Mesodermal cell (in vitro differentiated cells): ENCODE measurements at regions not wholly inside any gene's neighbourhood (a gene's known extent, or its start where the extent isn't known, plus 50 kb on each side); places are given as distances from the start of the nearest gene placed in this dataset.
A peak's percentile ranks its signal among the peaks of the same experiment; 100 is the strongest.
"Not testable (repeated sequence)": the region's sequence is repeated elsewhere in the genome, so short reads cannot be mapped to it uniquely, and the experiment has no call there.

ENCODE experiments used
- H3K27ac ChIP-seq: 2 replicates; pipeline ENCODE4 v1.7.0; 2013; ENCODE audit warnings: mild to moderate bottlenecking, low read depth, low read length, moderate library complexity; ENCODE audit not compliant: severe bottlenecking
- H3K36me3 ChIP-seq: 2 replicates; pipeline ENCODE4 v1.7.1; 2013; ENCODE audit warnings: mild to moderate bottlenecking, low read length, moderate library complexity; ENCODE audit not compliant: control insufficient read depth, insufficient read depth
- H3K4me1 ChIP-seq: one replicate; pipeline ENCODE4 v1.7.1; 2013; ENCODE audit warnings: mild to moderate bottlenecking, low read length; ENCODE audit not compliant: insufficient read depth, control insufficient read depth, poor library complexity, severe bottlenecking
- H3K4me3 ChIP-seq: 2 replicates; pipeline ENCODE4 v1.7.0; 2013; ENCODE audit warnings: low read length, control low read depth, mild to moderate bottlenecking; ENCODE audit not compliant: insufficient read depth, poor library complexity, severe bottlenecking; ENCODE audit errors: extremely low read depth
- H3K9me3 ChIP-seq: 2 replicates; pipeline ENCODE4 v1.7.1; 2013; ENCODE audit warnings: mild to moderate bottlenecking, low read length, moderate library complexity; ENCODE audit not compliant: control insufficient read depth
- WGBS, 2 experiments: methylation state at CpG; one replicate each; pipeline ENCODE4 v1.1.5; 2013; ENCODE audit warnings: missing lambda C conversion rate in 2 of 2; ENCODE audit not compliant: insufficient coverage in 2 of 2; 5-methylcytosine and 5-hydroxymethylcytosine counted together

DNA sequence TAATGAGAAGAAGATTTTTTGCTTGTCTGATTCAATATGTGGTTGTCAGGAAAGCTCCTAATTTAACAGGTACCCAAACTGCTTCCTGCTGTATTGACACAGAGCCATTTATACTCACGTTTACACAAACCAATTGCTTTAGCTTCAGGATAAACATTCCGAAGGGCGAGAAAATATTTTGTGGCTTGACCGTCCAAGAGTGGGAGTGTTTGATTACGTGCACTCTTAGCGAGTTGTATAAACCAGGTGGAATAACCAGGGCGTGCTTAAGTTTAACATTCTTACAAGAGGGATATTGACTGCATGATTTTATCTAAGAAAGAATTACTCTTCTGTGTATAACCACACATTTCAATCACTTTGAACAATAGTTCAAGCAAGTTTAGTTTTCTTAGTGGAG is 278.7 kb upstream of the TYRP1 start:
- Histone ChIP-seq H3K27ac (no peak overlapping the region), H3K36me3 (no peaks in the 10 kb centered on the region), H3K4me3 (no peak overlapping the region), H3K9me3 (no peaks in the 10 kb centered on the region), H3K4me1 (no peaks in the 10 kb centered on the region)
- 90% methylated on average over 2 of the region's 7 CpGs; no CpG with 5 or more reads in 1 of the 2 experiments for WGBS, 2 experiments

DNA sequence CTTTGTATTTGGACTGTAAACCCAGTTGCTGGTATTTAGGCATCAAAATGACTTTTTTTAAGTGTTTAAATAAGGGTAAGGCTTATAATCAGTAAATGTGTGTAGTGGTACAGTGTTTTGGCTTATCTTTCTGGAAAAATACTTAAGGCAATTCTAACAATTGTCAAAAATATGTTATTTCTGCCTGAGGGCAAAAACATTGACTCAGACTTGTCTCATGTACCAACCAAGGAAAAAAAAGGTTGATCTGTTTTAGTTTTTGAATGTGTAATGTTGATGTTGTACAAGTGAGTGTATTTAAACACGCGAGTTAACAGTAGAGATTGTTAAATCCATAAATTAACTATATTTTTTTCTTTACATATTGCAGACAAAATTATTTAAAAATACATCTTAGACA is 277.8 kb upstream of the TYRP1 start:
- H3K4me1 ChIP-seq = no peaks in the 10 kb centered on the region
- no peaks in the 10 kb centered on the region for H3K9me3 ChIP-seq

DNA sequence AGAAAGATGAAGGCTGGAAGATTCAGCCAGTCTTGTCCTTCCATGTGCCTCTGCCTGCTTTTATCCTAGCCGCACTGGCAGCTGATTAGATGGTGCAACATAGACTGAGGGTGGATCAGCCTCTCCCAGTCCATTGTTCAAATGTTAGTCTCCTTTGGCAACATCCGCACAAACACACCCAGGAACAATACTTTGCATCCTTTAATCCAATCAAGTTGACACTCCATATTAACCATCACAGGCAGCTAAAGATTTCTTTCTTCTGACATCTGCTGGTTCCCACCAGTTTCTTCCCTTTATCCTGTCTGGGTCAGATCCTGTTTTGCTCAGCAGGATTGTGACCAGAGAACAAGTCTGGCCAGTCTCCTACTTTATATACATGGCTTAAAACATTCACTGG is 276.5 kb upstream of the TYRP1 start:
- Histone ChIP-seq H3K4me1 (no peaks in the 10 kb centered on the region), H3K27ac (peak overlapping the region; percentile 5)
- WGBS, 2 experiments = 89 to 92% methylated on average over 2 of the region's 2 CpGs

More for the DNA sequence above, 277.8 kb upstream of the TYRP1 start:
- H3K27ac ChIP-seq = no peak overlapping the region
- no peak overlapping the region for H3K4me3 ChIP-seq
- no peaks in the 10 kb centered on the region for H3K36me3 ChIP-seq
- WGBS, 2 experiments = no CpG with 5 or more reads among the region's 2 CpGs

DNA sequence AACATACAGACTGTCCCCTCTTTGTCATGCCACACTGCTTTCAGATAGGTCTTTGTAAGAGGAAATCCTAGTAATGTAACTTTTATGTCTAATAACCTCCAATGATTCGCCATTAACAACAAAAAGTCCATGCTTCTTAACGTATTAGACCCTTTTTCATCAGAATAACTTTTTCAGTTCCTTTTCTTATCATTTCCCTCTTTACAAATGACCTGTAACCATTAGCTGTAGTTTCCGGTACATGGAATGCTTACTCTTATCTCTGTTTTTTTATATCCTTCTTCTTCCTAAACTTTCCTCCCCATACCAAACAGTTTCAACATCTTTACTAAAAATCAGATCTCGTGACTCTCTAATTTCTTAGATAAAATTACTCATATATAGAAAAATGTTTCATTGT is 268.9 kb upstream of the TYRP1 start:
- 90 to 91% methylated on average over 2 to 3 of the region's 4 CpGs for WGBS, 2 experiments
- Histone ChIP-seq H3K4me1 (no peaks in the 10 kb centered on the region), H3K4me3 (no peak overlapping the region), H3K36me3 (no peaks in the 10 kb centered on the region), H3K9me3 (no peaks in the 10 kb centered on the region), H3K27ac (no peak overlapping the region)

More for the DNA sequence above, 276.5 kb upstream of the TYRP1 start:
- H3K36me3 ChIP-seq = no peaks in the 10 kb centered on the region
- no peaks in the 10 kb centered on the region for H3K9me3 ChIP-seq
- no peak overlapping the region for H3K4me3 ChIP-seq

DNA sequence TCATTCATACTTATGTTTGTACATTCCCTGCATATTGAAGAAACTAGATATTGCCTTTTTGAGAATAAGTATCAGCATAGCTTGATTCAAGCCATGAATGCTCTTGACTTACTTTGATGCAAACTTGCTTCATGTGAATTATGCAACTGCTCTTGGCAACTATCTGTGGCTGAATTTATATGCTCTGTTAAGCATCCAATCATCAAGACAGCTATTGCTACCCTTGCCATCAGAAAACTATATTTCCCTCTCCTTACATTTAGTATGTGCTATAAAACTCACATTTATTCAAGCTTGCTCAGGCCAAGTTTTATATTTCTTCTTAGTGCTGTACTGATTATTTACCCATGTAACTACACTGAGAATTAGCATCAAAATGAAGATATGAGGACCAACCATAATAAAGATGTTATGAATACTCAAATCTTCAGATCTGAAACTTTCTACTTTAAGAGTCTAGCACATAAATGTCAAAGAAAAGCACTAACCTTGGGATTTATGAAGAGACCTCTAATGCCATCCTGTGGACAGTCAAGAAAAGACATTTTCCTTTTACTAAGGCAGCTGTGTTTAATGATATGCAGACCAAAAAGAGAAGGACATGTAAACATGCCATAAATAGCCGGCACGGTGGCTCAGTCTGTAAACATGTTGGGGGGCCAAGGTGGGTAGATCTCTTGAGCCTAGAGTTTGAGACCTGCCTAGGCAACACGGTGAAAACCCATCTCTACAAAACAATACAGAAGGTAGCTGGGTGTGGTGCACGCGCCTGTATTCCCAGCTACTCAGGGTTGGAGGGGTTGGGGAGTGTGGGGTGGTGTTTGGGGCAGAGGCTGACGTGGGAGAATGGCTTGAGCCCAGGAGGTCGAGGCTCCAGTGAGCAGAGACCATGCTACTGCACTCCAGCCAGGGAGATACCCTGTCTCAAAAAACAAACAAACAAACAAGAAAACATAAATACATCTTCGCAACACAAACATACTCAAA is 267.0 kb upstream of the TYRP1 start:
- 57% methylated on average over 2 of the region's 8 CpGs; no CpG with 5 or more reads in 1 of the 2 experiments for WGBS, 2 experiments
- Histone ChIP-seq H3K27ac (no peak overlapping the region), H3K36me3 (no peaks in the 10 kb centered on the region), H3K4me3 (no peak overlapping the region), H3K9me3 (no peaks in the 10 kb centered on the region), H3K4me1 (no peaks in the 10 kb centered on the region)

DNA sequence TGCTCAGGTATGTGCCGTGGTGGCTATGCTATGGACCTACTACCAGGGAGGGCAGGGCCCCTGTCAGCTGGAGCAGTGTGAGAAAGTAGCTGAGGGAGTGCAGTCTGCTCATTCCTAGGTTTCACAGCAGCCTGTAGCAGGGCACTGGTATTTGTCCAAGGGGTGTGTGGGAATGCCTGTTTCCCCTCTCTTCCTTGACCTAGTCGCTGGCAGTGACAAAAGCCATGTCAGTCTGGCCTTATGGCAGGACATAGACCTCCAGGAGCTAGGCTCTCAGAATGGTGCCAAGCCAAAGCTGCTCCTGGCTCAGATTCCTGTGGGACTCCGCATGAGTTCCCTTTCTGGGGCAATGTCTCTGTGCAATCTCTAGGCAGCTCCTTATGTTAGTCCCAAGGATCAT is 253.9 kb upstream of the TYRP1 start:
- Histone ChIP-seq H3K36me3 (no peaks in the 10 kb centered on the region), H3K9me3 (no peaks in the 10 kb centered on the region), H3K4me1 (no peaks in the 10 kb centered on the region), H3K27ac (no peak overlapping the region), H3K4me3 (no peak overlapping the region)
- WGBS, 2 experiments = 83 to 100% methylated on average over 1 to 3 of the region's 3 CpGs

DNA sequence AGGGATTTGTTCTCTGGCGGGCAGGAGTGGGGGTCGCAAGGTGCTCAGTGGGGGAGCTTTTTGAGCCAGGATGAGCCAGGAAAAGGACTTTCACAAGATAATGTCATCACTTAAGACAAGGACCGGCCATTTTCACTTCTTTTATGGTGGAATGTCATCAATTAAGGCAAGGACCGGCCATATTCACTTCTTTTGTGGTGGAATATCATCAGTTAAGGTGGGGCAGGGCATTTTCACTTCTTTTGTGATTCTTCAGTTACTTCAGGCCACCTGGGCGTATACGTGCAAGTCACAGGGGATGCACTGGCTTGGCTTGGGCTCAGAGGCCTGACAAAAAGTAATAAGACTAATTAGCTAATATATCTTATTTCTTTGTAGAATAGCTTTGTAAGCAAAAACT is 252.1 kb upstream of the TYRP1 start:
- 43 to 61% methylated on average over 2 of the region's 6 CpGs for WGBS, 2 experiments
- not testable (repeated sequence) for H3K27ac ChIP-seq, H3K36me3 ChIP-seq, H3K4me3 ChIP-seq, H3K9me3 ChIP-seq, H3K4me1 ChIP-seq

DNA sequence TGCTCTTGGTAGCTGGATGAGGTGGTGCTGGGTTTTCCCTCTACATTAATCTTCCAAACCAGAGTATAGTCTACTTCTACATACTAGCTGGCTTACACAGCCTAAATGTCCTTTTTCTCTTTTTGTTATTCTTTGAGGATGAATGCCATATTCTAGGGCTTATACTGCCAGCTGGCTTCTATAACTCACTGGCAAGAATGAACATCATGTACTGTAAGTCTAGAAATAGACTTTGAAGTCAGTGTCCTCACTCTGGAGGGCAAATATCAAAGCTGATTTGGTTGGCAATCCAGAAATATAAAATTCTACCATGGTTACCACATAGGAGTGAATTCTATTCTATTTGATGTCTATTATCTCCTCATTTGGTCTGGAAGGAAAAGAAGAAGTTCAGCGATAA is 251.7 kb upstream of the TYRP1 start:
- no CpG with 5 or more reads among the region's 1 CpG for WGBS, 2 experiments
- H3K36me3 ChIP-seq = no peaks in the 10 kb centered on the region
- no peak overlapping the region for H3K4me3 ChIP-seq
- no peaks in the 10 kb centered on the region for H3K9me3 ChIP-seq
- no peak overlapping the region for H3K27ac ChIP-seq
- H3K4me1 ChIP-seq = no peaks in the 10 kb centered on the region

DNA sequence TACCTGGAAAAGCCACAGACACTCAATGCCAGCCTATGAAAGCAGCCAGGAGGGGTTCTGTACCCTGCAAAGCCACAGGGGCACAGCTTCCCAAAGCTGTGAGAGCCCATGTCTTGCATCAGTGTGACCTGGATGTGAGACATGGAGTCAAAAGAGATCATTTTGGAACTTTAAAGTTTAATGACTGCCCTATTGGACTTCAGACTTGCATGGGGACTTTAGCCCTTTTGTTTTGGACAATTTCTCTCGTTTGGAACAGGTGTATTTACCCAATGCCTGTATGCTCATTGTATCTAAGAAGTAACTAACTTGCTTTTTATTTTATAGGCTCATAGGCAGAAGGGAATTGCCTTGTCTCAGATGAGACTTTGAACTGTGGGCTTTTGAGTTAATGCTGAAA is 244.9 kb upstream of the TYRP1 start:
- Histone ChIP-seq H3K4me3 (no peak overlapping the region), H3K4me1 (no peaks in the 10 kb centered on the region), H3K36me3 (no peaks in the 10 kb centered on the region), H3K27ac (no peak overlapping the region), H3K9me3 (no peaks in the 10 kb centered on the region)
- WGBS, 2 experiments = no CpG with 5 or more reads among the region's 1 CpG

DNA sequence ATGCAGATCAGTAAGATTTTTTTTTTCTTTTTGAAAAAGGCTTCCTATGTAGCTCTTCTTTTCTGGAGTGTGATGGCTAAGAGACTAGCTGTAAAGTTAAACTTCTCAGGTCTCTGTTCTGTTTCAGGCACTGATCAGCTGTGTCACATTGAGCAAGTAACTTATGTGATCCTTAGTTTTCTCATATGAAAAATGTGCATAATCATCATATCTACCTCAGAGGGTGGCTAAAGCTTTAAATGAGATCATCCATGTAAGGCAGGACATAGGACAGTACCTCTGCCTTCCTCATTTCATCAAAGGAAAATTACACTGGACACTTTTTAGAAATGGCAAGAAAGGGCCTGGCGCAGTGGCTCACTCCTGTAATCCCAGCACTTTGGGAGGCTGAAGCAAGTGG is 235.9 kb upstream of the TYRP1 start:
- Histone ChIP-seq H3K9me3 (peaks cover 4% of the 10 kb centered on the region), H3K27ac (no peak overlapping the region), H3K36me3 (no peaks in the 10 kb centered on the region), H3K4me3 (no peak overlapping the region), H3K4me1 (peaks cover 3% of the 10 kb centered on the region)
- 78 to 80% methylated on average over 1 of the region's 1 CpG for WGBS, 2 experiments

DNA sequence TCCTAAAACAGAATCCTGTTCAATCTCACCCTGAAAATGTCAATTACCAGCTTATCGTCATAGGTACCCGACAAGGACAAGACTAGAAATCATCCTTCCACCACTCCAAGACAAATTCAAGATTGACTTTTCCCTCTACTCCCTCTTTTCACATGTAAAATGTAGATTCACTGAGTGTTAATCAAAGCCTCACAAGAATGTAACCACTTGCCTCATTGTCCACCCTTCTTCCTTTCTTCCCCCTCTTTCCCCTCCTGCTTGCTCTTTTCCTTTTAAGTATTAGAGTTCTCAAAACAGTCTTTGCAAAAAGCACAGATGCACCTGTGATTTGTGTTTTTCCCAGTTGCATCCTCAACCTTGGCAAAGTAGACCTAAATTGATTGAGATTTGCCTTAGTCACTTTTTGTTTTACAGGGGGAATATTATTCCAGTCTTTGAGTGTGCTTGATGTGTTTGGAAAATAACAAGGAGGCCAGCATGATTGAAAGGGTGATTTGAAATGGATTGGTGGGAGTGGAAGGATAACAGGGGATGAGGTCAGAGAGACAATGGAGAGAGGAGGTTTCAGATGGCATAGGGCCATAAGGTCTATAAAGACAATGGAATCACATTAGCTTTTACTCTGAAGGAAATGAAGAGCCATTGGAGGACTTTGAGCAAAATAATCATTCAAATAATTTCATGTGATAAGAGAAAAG is 231.3 kb upstream of the TYRP1 start:
- peaks cover 4% of the 10 kb centered on the region for H3K4me1 ChIP-seq
- H3K36me3 ChIP-seq = no peaks in the 10 kb centered on the region
- no peak overlapping the region for H3K4me3 ChIP-seq
- H3K27ac ChIP-seq = no peak overlapping the region
- peaks cover 4% of the 10 kb centered on the region for H3K9me3 ChIP-seq
- WGBS, 2 experiments = 70 to 79% methylated on average over 2 of the region's 2 CpGs
